SU-DHL-6 (cell line): ENCODE measurements at regions not wholly inside any gene's neighbourhood (a gene's known extent, or its start where the extent isn't known, plus 50 kb on each side); places are given as distances from the start of the nearest gene placed in this dataset.

Experiments
- H2AFZ ChIP-seq: fragments of 200-600 bp; sonication (generic); 2 replicates; pipeline ENCODE4 v1.6.1; 2014; ENCODE audit warnings: low read depth, mild to moderate bottlenecking, moderate library complexity, mixed read lengths, antibody characterized with exemption, low read length; ENCODE audit not compliant: severe bottlenecking
- H3F3A ChIP-seq: fragments of 200-600 bp; shearing (Covaris generic); 2 replicates; pipeline ENCODE4 v1.6.0; 2016; ENCODE audit warnings: antibody characterized with exemption, mild to moderate bottlenecking; ENCODE audit not compliant: insufficient read depth
- H3K27ac ChIP-seq: fragments of 200-600 bp; sonication (generic); 2 replicates; pipeline ENCODE4 v1.5.1; 2016; ENCODE audit warnings: low read depth, mild to moderate bottlenecking, low read length, moderate library complexity, mixed read lengths
- H3K27me3 ChIP-seq: fragments of 200-600 bp; sonication (generic), shearing (Covaris generic); 2 replicates; pipeline ENCODE4 v1.6.0; 2014; ENCODE audit warnings: mild to moderate bottlenecking, low read length
- H3K36me3 ChIP-seq: fragments of 200-600 bp; sonication (generic); 2 replicates; pipeline ENCODE4 v1.6.1; 2014; ENCODE audit warnings: mild to moderate bottlenecking, low read length, mixed read lengths
- H3K4me2 ChIP-seq: fragments of 300-600, 200-600 bp; shearing (Covaris generic), sonication (generic); 2 replicates; pipeline ENCODE4 v1.6.0; 2014; ENCODE audit warnings: low read length, low read depth, mild to moderate bottlenecking; ENCODE audit not compliant: poor library complexity, severe bottlenecking
- H3K4me3 ChIP-seq: fragments of 200-600 bp; sonication (generic); 2 replicates; pipeline ENCODE4 v1.5.1; 2014; ENCODE audit warnings: antibody characterized with exemption, low read length, mild to moderate bottlenecking, mixed read lengths; ENCODE audit not compliant: insufficient read depth, poor library complexity, severe bottlenecking
- H3K79me2 ChIP-seq: fragments of 200-600 bp; sonication (generic); 2 replicates; pipeline ENCODE4 v1.6.1; 2014; ENCODE audit warnings: mild to moderate bottlenecking, low read length, moderate library complexity; ENCODE audit not compliant: insufficient read depth
- H3K9ac ChIP-seq: fragments of 200-600 bp; sonication (generic); 2 replicates; pipeline ENCODE4 v1.7.0; 2014; ENCODE audit warnings: mild to moderate bottlenecking, low read length
- H3K9me2 ChIP-seq: fragments of 200-600 bp; sonication (generic); replicated peaks from 2 replicates; pipeline ENCODE4 v1.6.1; 2014; ENCODE audit warnings: low read length; ENCODE audit not compliant: insufficient read depth
- H3K9me3 ChIP-seq: fragments of 200-600 bp; sonication (generic); 2 replicates; pipeline ENCODE4 v1.6.1; 2014; ENCODE audit warnings: low read length, mixed read lengths; ENCODE audit not compliant: insufficient read depth
- H4K20me1 ChIP-seq: fragments of 200-600 bp; sonication (generic); 2 replicates; pipeline ENCODE4 v1.6.1; 2014; ENCODE audit warnings: low read depth, mild to moderate bottlenecking, antibody characterized with exemption, low read length, moderate library complexity, mixed read lengths
- CTCF ChIP-seq: fragments of 200-600 bp; sonication (generic); IDR thresholded peaks from one replicate; pipeline ENCODE4 v1.5.1; 2017; ENCODE audit warnings: antibody characterized with exemption, mild to moderate bottlenecking, low read length, moderate library complexity; ENCODE audit not compliant: insufficient read depth, poor library complexity, severe bottlenecking
- EZH2phosphoT487 ChIP-seq: fragments of 200-600 bp; sonication (generic), shearing (Covaris generic); conservative IDR thresholded peaks from 2 replicates; pipeline ENCODE4 v1.6.1; 2018; ENCODE audit warnings: mild to moderate bottlenecking, antibody characterized with exemption, low read length, moderate library complexity, mixed read lengths

- Histone ChIP-seq H3K79me2 (no peaks in the 10 kb centered on the region), H3K36me3 (no peaks in the 10 kb centered on the region), H3F3A (no peaks in the 10 kb centered on the region), H3K4me3 (no peak overlapping the region), H3K4me2 (no peak overlapping the region), H3K9me2 (no peaks in the 10 kb centered on the region), H3K9me3 (no peaks in the 10 kb centered on the region), H3K27me3 (no peaks in the 10 kb centered on the region), H3K27ac (no peak overlapping the region), H4K20me1 (no peaks in the 10 kb centered on the region), H2AFZ (no peak overlapping the region), H3K9ac (no peak overlapping the region)
- TF ChIP-seq EZH2phosphoT487 (no peak), CTCF (no peak)
Measured at GRCh38 chr2:239853121-239853520, 172.0 kb downstream of the NDUFA10 start.

DNA sequence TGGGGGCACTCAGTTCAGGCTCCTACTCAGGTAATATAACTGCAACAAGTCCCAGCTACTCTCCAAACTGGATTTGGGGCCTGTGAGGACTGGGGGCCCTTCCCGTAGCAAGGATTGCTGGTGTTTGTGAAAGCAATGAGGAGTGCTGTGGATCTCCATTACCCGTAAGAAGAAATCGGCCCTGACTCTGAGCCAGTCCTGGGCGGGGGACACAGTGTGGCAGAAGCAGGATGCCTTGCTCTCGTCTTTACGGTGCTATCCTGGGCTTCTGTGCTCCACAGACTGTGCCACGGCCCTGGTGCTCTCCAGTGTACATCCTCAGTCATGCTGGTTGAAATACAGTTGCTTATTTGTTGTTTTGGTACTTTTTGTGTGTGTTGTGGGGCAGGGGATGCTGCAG, 172.9 kb downstream of the NDUFA10 start:
- Histone ChIP-seq H2AFZ (no peak overlapping the region), H4K20me1 (no peaks in the 10 kb centered on the region), H3K27me3 (no peaks in the 10 kb centered on the region)

GRCh38 chr2:239846789-239847676, 178.1 kb downstream of the NDUFA10 start:
- TF ChIP-seq EZH2phosphoT487, result no peak
- no peak for TF ChIP-seq CTCF
- H3K9me2 ChIP-seq, result no peaks in the 10 kb centered on the region
- no peaks in the 10 kb centered on the region for H3F3A ChIP-seq
- no peak overlapping the region for H3K4me3 ChIP-seq
- H3K27me3 ChIP-seq, result no peaks in the 10 kb centered on the region
- H2AFZ ChIP-seq, result no peak overlapping the region
- no peaks in the 10 kb centered on the region for H3K9me3 ChIP-seq
- H3K4me2 ChIP-seq, result no peak overlapping the region
- no peaks in the 10 kb centered on the region for H4K20me1 ChIP-seq
- no peaks in the 10 kb centered on the region for H3K36me3 ChIP-seq
- no peak overlapping the region for H3K9ac ChIP-seq
- no peaks in the 10 kb centered on the region for H3K79me2 ChIP-seq
- no peak overlapping the region for H3K27ac ChIP-seq

More for the DNA sequence above, 172.9 kb downstream of the NDUFA10 start:
- Histone ChIP-seq H3K79me2 (no peaks in the 10 kb centered on the region), H3K27ac (no peak overlapping the region), H3K4me3 (no peak overlapping the region), H3K9me3 (no peaks in the 10 kb centered on the region), H3K9ac (no peak overlapping the region), H3K4me2 (no peak overlapping the region), H3F3A (no peaks in the 10 kb centered on the region), H3K9me2 (no peaks in the 10 kb centered on the region), H3K36me3 (no peaks in the 10 kb centered on the region)
- no peak for TF ChIP-seq CTCF
- TF ChIP-seq EZH2phosphoT487, result no peak
